ENCODE measurements at regions not wholly inside any gene's neighbourhood (a gene's known extent, or its start where the extent isn't known, plus 50 kb on each side); places are given as distances from the start of the nearest gene placed in this dataset.

DNA sequence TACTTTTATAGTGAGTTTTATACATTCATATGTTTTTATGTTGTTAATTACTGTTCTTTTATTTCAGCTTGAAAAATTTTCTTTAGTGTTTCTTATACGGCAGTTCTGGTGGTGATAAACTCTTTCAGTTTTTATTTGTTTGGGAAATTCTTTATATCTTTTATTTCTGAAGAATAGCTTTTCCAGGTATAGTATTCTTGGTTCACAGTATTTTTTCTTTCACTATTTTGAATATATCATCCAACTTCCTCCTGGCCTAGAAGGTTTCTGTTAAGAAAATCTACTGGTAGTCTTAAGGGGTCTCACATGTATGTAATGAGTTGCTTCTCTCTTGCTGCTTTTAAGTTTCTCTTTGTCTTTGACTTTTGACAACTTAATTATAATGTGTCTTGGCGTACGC is 79.4 kb downstream of the NXNL2 start (continued):
- TF ChIP-seq, protein P1, sequence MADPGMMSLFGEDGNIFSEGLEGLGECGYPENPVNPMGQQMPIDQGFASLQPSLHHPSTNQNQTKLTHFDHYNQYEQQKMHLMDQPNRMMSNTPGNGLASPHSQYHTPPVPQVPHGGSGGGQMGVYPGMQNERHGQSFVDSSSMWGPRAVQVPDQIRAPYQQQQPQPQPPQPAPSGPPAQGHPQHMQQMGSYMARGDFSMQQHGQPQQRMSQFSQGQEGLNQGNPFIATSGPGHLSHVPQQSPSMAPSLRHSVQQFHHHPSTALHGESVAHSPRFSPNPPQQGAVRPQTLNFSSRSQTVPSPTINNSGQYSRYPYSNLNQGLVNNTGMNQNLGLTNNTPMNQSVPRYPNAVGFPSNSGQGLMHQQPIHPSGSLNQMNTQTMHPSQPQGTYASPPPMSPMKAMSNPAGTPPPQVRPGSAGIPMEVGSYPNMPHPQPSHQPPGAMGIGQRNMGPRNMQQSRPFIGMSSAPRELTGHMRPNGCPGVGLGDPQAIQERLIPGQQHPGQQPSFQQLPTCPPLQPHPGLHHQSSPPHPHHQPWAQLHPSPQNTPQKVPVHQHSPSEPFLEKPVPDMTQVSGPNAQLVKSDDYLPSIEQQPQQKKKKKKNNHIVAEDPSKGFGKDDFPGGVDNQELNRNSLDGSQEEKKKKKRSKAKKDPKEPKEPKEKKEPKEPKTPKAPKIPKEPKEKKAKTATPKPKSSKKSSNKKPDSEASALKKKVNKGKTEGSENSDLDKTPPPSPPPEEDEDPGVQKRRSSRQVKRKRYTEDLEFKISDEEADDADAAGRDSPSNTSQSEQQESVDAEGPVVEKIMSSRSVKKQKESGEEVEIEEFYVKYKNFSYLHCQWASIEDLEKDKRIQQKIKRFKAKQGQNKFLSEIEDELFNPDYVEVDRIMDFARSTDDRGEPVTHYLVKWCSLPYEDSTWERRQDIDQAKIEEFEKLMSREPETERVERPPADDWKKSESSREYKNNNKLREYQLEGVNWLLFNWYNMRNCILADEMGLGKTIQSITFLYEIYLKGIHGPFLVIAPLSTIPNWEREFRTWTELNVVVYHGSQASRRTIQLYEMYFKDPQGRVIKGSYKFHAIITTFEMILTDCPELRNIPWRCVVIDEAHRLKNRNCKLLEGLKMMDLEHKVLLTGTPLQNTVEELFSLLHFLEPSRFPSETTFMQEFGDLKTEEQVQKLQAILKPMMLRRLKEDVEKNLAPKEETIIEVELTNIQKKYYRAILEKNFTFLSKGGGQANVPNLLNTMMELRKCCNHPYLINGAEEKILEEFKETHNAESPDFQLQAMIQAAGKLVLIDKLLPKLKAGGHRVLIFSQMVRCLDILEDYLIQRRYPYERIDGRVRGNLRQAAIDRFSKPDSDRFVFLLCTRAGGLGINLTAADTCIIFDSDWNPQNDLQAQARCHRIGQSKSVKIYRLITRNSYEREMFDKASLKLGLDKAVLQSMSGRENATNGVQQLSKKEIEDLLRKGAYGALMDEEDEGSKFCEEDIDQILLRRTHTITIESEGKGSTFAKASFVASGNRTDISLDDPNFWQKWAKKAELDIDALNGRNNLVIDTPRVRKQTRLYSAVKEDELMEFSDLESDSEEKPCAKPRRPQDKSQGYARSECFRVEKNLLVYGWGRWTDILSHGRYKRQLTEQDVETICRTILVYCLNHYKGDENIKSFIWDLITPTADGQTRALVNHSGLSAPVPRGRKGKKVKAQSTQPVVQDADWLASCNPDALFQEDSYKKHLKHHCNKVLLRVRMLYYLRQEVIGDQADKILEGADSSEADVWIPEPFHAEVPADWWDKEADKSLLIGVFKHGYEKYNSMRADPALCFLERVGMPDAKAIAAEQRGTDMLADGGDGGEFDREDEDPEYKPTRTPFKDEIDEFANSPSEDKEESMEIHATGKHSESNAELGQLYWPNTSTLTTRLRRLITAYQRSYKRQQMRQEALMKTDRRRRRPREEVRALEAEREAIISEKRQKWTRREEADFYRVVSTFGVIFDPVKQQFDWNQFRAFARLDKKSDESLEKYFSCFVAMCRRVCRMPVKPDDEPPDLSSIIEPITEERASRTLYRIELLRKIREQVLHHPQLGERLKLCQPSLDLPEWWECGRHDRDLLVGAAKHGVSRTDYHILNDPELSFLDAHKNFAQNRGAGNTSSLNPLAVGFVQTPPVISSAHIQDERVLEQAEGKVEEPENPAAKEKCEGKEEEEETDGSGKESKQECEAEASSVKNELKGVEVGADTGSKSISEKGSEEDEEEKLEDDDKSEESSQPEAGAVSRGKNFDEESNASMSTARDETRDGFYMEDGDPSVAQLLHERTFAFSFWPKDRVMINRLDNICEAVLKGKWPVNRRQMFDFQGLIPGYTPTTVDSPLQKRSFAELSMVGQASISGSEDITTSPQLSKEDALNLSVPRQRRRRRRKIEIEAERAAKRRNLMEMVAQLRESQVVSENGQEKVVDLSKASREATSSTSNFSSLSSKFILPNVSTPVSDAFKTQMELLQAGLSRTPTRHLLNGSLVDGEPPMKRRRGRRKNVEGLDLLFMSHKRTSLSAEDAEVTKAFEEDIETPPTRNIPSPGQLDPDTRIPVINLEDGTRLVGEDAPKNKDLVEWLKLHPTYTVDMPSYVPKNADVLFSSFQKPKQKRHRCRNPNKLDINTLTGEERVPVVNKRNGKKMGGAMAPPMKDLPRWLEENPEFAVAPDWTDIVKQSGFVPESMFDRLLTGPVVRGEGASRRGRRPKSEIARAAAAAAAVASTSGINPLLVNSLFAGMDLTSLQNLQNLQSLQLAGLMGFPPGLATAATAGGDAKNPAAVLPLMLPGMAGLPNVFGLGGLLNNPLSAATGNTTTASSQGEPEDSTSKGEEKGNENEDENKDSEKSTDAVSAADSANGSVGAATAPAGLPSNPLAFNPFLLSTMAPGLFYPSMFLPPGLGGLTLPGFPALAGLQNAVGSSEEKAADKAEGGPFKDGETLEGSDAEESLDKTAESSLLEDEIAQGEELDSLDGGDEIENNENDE (IDR thresholded peaks at IDR 0.05; ENCODE audit: insufficient replicate concordance, low read length) = no peak
- TF ChIP-seq SP4 (IDR thresholded peaks at IDR 0.05; ENCODE audit: low read length) (no peak), CHD2 (IDR thresholded peaks at IDR 0.05; ENCODE audit: low read length) (no peak), SP2 (IDR thresholded peaks at IDR 0.05; ENCODE audit: low read length) (no peak)

Data from H1 (cell line).